HCT116 (cell line): ENCODE measurements at regions not wholly inside any gene's neighbourhood (a gene's known extent, or its start where the extent isn't known, plus 50 kb on each side); places are given as distances from the start of the nearest gene placed in this dataset.

Source experiments
- ATAC-seq: fragments of 200-7000 bp; cut with Tn5 transposase; 2 replicates; pipeline ENCODE4 v1.9.1; 2020; ENCODE audit warnings: mild to moderate bottlenecking, moderate library complexity
- BruUV-seq: library from RNA; stranded (reverse); fragments of 400-500 nt; replicated peaks from 2 replicates; lab custom pipeline; 2021; lab: Mats Ljungman, UMichigan
- CTCF ChIA-PET: fragments of 300-600 bp; sonication (Branson Sonifier 250); formaldehyde crosslinking; loops from one replicate; lab custom pipeline; 2021; ENCODE audit warnings: antibody characterized with exemption; lab: Charles Lee
- POLR2A ChIA-PET: fragments of 300-600, 350-600 bp; sonication (Branson Sonifier 250); formaldehyde crosslinking; loops from one replicate; lab custom pipeline; 2021; ENCODE audit warnings: antibody characterized with exemption; lab: Charles Lee
- RAD21 ChIA-PET, 2 experiments: fragments of 300-600 bp; sonication (Branson Sonifier 250); formaldehyde crosslinking; loops; one replicate each; lab custom pipeline; 2023; ENCODE audit warnings: low total read pairs in 2 of 2; ENCODE audit not compliant: uncharacterized antibody in 2 of 2, unreplicated experiment in 2 of 2, low non-redundant PET in 1 of 2; lab: Charles Lee
- DNase-seq: peaks from one replicate; pipeline ENCODE4 v3.0.0-alpha.2; 2010; ENCODE audit warnings: low read depth, low spot score
- H2AFZ ChIP-seq: fragments of 200-600 bp; shearing (Covaris generic), sonication (generic); 2 replicates; pipeline ENCODE4 v1.6.1; 2017; ENCODE audit warnings: low read depth, mixed run types, mixed read lengths, antibody characterized with exemption, low read length; ENCODE audit not compliant: poor library complexity, severe bottlenecking
- H3K27ac ChIP-seq: 2 replicates; pipeline ENCODE4 v1.5.1; 2012; ENCODE audit warnings: low read depth, low read length
- H3K27me3 ChIP-seq: fragments of 200-600 bp; sonication (generic); 2 replicates; pipeline ENCODE4 v1.6.1; 2016; ENCODE audit warnings: mixed run types, low read length, mixed read lengths; ENCODE audit not compliant: insufficient read depth
- H3K36me3 ChIP-seq, 2 experiments: fragments of 200-500 bp in 1 of 2; fragments of 200-600 bp in 1 of 2; sonication (Bioruptor generic) in 1 of 2; sonication (generic) in 1 of 2; 2 replicates each; pipeline versions ENCODE4 v1.5.1 to v1.6.1; 2014 to 2016; ENCODE audit warnings: low read length in 2 of 2, inconsistent platforms in 1 of 2, mixed read lengths in 1 of 2, mixed run types in 1 of 2; ENCODE audit not compliant: insufficient read depth in 2 of 2, control insufficient read depth in 1 of 2
- H3K4me1 ChIP-seq, 2 experiments: fragments of 200-600 bp in 1 of 2; sonication (generic) in 1 of 2; 2 replicates each; pipeline versions ENCODE4 v1.5.1 to v1.6.1; 2012 to 2017; ENCODE audit warnings: low read length in 2 of 2, inconsistent platforms in 1 of 2, mild to moderate bottlenecking in 1 of 2, mixed read lengths in 1 of 2, mixed run types in 1 of 2, moderate library complexity in 1 of 2; ENCODE audit not compliant: insufficient read depth in 2 of 2, control insufficient read depth in 1 of 2
- H3K4me2 ChIP-seq: fragments of 200-600 bp; sonication (generic); 2 replicates; pipeline ENCODE4 v1.6.1; 2017; ENCODE audit warnings: mixed run types, low read length, mixed read lengths
- H3K4me3 ChIP-seq, 2 experiments: fragments of 200-600 bp in 1 of 2; sonication (generic) in 1 of 2; replicated peaks in 1 of 2; 2 replicates each; pipeline ENCODE4 v1.5.1; 2011 to 2016; ENCODE audit warnings: low read length in 2 of 2, control low read depth in 1 of 2, low read depth in 1 of 2, mild to moderate bottlenecking in 1 of 2, mixed read lengths in 1 of 2, mixed run types in 1 of 2
- H3K79me2 ChIP-seq: fragments of 200-600 bp; sonication (generic); 2 replicates; pipeline ENCODE4 v1.6.1; 2017; ENCODE audit warnings: mild to moderate bottlenecking, mixed run types, low read length, moderate library complexity, mixed read lengths; ENCODE audit not compliant: insufficient read depth
- H3K9ac ChIP-seq: fragments of 200-600 bp; sonication (generic); 2 replicates; pipeline ENCODE4 v1.6.1; 2016; ENCODE audit warnings: low read length, mixed read lengths
- H3K9me2 ChIP-seq: fragments of 200-600 bp; sonication (generic), shearing (Covaris generic); 2 replicates; pipeline ENCODE4 v1.6.1; 2017; ENCODE audit warnings: mixed run types, mild to moderate bottlenecking, moderate library complexity; ENCODE audit not compliant: insufficient read depth
- H3K9me3 ChIP-seq, 2 experiments: fragments of 200-500 bp in 1 of 2; fragments of 200-600 bp in 1 of 2; sonication (Bioruptor generic) in 1 of 2; sonication (generic) in 1 of 2; 2 replicates each; pipeline ENCODE4 v1.6.1; 2014 to 2017; ENCODE audit warnings: low read length in 2 of 2, mixed read lengths in 2 of 2, inconsistent platforms in 1 of 2, low read depth in 1 of 2, mild to moderate bottlenecking in 1 of 2, mixed run types in 1 of 2, moderate library complexity in 1 of 2; ENCODE audit not compliant: control insufficient read depth in 1 of 2, insufficient read depth in 1 of 2
- H4K20me1 ChIP-seq: fragments of 200-600 bp; sonication (generic), shearing (Covaris generic); 2 replicates; pipeline ENCODE4 v1.6.1; 2017; ENCODE audit warnings: mixed run types, mild to moderate bottlenecking, moderate library complexity; ENCODE audit not compliant: insufficient read depth
- CBX3 ChIP-seq: IDR thresholded peaks from 2 replicates; pipeline ENCODE4 v1.6.1; 2012; ENCODE audit warnings: low read depth
- EGR1 ChIP-seq: IDR thresholded peaks from 2 replicates; pipeline ENCODE4 v1.6.1; 2012; ENCODE audit warnings: low read depth
- ELF1 ChIP-seq: IDR thresholded peaks from 2 replicates; pipeline ENCODE4 v1.6.1; 2012; ENCODE audit warnings: low read depth, borderline replicate concordance
- EZH2phosphoT487 ChIP-seq: fragments of 200-600 bp; IDR thresholded peaks from 2 replicates; pipeline ENCODE4 v1.6.1; 2018; ENCODE audit warnings: antibody characterized with exemption, borderline replicate concordance
- FOSL1 ChIP-seq: IDR thresholded peaks from 2 replicates; pipeline ENCODE4 v1.6.1; 2012; ENCODE audit warnings: low read depth
- POLR2A ChIP-seq: IDR thresholded peaks from 2 replicates; pipeline ENCODE4 v1.7.0; 2011; ENCODE audit warnings: borderline replicate concordance; ENCODE audit not compliant: insufficient read depth, insufficient read length; ENCODE audit errors: extremely low read depth
- POLR2AphosphoS5 ChIP-seq: IDR thresholded peaks from 2 replicates; pipeline ENCODE4 v1.6.1; 2011; ENCODE audit warnings: mild to moderate bottlenecking, low read depth, low read length, moderate library complexity
- RAD21 ChIP-seq: IDR thresholded peaks from 2 replicates; pipeline ENCODE4 v1.6.1; 2012; ENCODE audit warnings: low read depth, mild to moderate bottlenecking
- SP1 ChIP-seq: IDR thresholded peaks from 2 replicates; pipeline ENCODE4 v1.6.1; 2012; ENCODE audit warnings: low read depth
- SRF ChIP-seq: IDR thresholded peaks from 2 replicates; pipeline ENCODE4 v1.6.1; 2012; ENCODE audit warnings: low read depth
- TCF7L2 ChIP-seq: IDR thresholded peaks from 2 replicates; pipeline ENCODE4 v1.7.0; 2011; ENCODE audit warnings: borderline replicate concordance, inconsistent platforms; ENCODE audit not compliant: insufficient read depth, insufficient read length; ENCODE audit errors: extremely low read depth
- YY1 ChIP-seq: IDR thresholded peaks from 2 replicates; pipeline ENCODE4 v1.6.1; 2011; ENCODE audit warnings: low read length, low read depth, moderate library complexity, mild to moderate bottlenecking; ENCODE audit not compliant: insufficient replicate concordance; ENCODE audit errors: extremely low read depth
- ZNF274 ChIP-seq: fragments of 200-500 bp; sonication (Bioruptor generic); IDR thresholded peaks from 2 replicates; pipeline ENCODE4 v1.6.1; 2014; ENCODE audit warnings: mild to moderate bottlenecking, low read depth, low read length, inconsistent platforms
- intact Hi-C: fragments of 100-400 bp; cut with micrococcal nuclease; formaldehyde crosslinking; loops from 2 replicates; pipeline ENCODE4 v1.10.0; 2022
- TF ChIP-seq, protein P1 (sequence below), 3 experiments: fragments of 200-600 bp in 1 of 3; sonication (generic) in 1 of 3; IDR thresholded peaks in 2 of 3; conservative IDR thresholded peaks in 1 of 3; 2 replicates each; pipeline ENCODE4 v1.5.1; 2012 to 2017; ENCODE audit warnings: low read depth in 2 of 3, low read length in 2 of 3, antibody characterized with exemption in 1 of 3, borderline replicate concordance in 1 of 3, control low read depth in 1 of 3, mild to moderate bottlenecking in 1 of 3, mixed read lengths in 1 of 3, mixed run types in 1 of 3, moderate library complexity in 1 of 3; ENCODE audit not compliant: insufficient read depth in 1 of 3
- TF ChIP-seq, protein P2 (sequence below): IDR thresholded peaks from 2 replicates; pipeline ENCODE4 v1.6.1; 2012; ENCODE audit warnings: low read depth
- TF ChIP-seq, protein P3 (sequence below): IDR thresholded peaks from 2 replicates; pipeline ENCODE4 v1.6.1; 2012

DNA sequence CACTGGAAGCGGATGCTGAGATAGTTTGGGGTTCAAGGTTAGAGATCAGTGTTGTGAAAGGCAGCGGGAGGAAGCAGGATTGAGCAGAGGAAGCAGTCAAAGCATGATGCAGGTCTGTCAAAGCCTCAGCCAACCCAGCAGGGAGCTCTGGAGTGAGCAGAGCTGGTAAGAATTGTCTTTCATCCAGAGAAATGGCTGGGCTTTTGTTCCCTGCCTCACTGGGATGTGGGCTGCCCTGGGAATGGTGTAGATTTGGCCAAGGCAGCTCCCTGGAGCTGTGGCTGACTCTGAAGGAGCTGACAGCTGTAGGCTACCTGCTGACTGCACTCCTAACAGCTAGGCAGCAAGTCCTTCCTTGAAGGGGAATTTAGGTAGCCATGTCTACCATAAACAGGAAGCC, 61.9 kb upstream of the STXBP5L start:
- POLR2A ChIA-PET, result no interaction called here
- no TSS peak for BruUV-seq
- RAD21 ChIA-PET, result no interaction called here
- ATAC-seq (no peak), DNase-seq (no peak)
- no peaks in the 10 kb centered on the region for H3K4me1 ChIP-seq
- no peaks in the 10 kb centered on the region for H3K27me3 ChIP-seq
- H3K9ac ChIP-seq, result no peak overlapping the region
- no peaks in the 10 kb centered on the region for H3K36me3 ChIP-seq
- no peak overlapping the region for H3K27ac ChIP-seq
- H3K79me2 ChIP-seq, result no peaks in the 10 kb centered on the region
- no peak for TF ChIP-seq ELF1
- no peak for TF ChIP-seq TCF7L2
- TF ChIP-seq ZNF274, result no peak
- TF ChIP-seq EGR1, result no peak
- no peak for TF ChIP-seq EZH2phosphoT487
- TF ChIP-seq SRF, result no peak
- TF ChIP-seq POLR2AphosphoS5, result no peak
- TF ChIP-seq, protein P1, sequence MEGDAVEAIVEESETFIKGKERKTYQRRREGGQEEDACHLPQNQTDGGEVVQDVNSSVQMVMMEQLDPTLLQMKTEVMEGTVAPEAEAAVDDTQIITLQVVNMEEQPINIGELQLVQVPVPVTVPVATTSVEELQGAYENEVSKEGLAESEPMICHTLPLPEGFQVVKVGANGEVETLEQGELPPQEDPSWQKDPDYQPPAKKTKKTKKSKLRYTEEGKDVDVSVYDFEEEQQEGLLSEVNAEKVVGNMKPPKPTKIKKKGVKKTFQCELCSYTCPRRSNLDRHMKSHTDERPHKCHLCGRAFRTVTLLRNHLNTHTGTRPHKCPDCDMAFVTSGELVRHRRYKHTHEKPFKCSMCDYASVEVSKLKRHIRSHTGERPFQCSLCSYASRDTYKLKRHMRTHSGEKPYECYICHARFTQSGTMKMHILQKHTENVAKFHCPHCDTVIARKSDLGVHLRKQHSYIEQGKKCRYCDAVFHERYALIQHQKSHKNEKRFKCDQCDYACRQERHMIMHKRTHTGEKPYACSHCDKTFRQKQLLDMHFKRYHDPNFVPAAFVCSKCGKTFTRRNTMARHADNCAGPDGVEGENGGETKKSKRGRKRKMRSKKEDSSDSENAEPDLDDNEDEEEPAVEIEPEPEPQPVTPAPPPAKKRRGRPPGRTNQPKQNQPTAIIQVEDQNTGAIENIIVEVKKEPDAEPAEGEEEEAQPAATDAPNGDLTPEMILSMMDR (IDR thresholded peaks at IDR 0.05 in 2 of 3, conservative IDR thresholded peaks at IDR 0.05 in 1 of 3; ENCODE audit: borderline replicate concordance in 1 of 3, insufficient read depth in 1 of 3, low read depth in 2 of 3, low read length in 2 of 3), result no peak
- no peak for TF ChIP-seq RAD21
- TF ChIP-seq, protein P2, sequence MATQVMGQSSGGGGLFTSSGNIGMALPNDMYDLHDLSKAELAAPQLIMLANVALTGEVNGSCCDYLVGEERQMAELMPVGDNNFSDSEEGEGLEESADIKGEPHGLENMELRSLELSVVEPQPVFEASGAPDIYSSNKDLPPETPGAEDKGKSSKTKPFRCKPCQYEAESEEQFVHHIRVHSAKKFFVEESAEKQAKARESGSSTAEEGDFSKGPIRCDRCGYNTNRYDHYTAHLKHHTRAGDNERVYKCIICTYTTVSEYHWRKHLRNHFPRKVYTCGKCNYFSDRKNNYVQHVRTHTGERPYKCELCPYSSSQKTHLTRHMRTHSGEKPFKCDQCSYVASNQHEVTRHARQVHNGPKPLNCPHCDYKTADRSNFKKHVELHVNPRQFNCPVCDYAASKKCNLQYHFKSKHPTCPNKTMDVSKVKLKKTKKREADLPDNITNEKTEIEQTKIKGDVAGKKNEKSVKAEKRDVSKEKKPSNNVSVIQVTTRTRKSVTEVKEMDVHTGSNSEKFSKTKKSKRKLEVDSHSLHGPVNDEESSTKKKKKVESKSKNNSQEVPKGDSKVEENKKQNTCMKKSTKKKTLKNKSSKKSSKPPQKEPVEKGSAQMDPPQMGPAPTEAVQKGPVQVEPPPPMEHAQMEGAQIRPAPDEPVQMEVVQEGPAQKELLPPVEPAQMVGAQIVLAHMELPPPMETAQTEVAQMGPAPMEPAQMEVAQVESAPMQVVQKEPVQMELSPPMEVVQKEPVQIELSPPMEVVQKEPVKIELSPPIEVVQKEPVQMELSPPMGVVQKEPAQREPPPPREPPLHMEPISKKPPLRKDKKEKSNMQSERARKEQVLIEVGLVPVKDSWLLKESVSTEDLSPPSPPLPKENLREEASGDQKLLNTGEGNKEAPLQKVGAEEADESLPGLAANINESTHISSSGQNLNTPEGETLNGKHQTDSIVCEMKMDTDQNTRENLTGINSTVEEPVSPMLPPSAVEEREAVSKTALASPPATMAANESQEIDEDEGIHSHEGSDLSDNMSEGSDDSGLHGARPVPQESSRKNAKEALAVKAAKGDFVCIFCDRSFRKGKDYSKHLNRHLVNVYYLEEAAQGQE, result no peak
- no peak for TF ChIP-seq YY1
- TF ChIP-seq CBX3, result no peak
- TF ChIP-seq SP1, result no peak
- TF ChIP-seq POLR2A, result no peak
- TF ChIP-seq FOSL1, result no peak
- TF ChIP-seq, protein P3, sequence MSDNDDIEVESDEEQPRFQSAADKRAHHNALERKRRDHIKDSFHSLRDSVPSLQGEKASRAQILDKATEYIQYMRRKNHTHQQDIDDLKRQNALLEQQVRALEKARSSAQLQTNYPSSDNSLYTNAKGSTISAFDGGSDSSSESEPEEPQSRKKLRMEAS, result no peak
- H3K9me3 ChIP-seq, result no peaks in the 10 kb centered on the region
- H2AFZ ChIP-seq, result no peak overlapping the region
- CTCF ChIA-PET, result no interaction called here
- H3K4me2 ChIP-seq, result no peak overlapping the region
- H3K4me3 ChIP-seq, result no peak overlapping the region
- H3K9me2 ChIP-seq, result no peaks in the 10 kb centered on the region
- intact Hi-C loops, result no loop called here
- H4K20me1 ChIP-seq, result no peaks in the 10 kb centered on the region
